Kidney (tissue), 13 donors: ENCODE measurements at regions not wholly inside any gene's neighbourhood (a gene's known extent, or its start where the extent isn't known, plus 50 kb on each side); places are given as distances from the start of the nearest gene placed in this dataset.

Experiments used
- DNase-seq, 5 donors: peaks; one replicate each; pipeline ENCODE4 v3.0.0-alpha.2; 2013 to 2020
- FAIRE-seq: peaks from 2 replicates; lab custom pipeline; 2012; peaks lifted over from hg19 to GRCh38; lab: Jason Lieb, UNC
- H3K27ac ChIP-seq, 2 donors: one replicate each; pipeline ENCODE4 v1.7.0; 2013; ENCODE audit warnings: low read depth in 2 of 2, low read length in 2 of 2, inconsistent platforms in 1 of 2
- H3K27me3 ChIP-seq: one replicate; pipeline ENCODE4 v1.7.1; 2013; ENCODE audit warnings: low read length, inconsistent platforms; ENCODE audit not compliant: control insufficient read depth, insufficient read depth
- H3K36me3 ChIP-seq, 3 donors: one replicate each; pipeline versions ENCODE4 v1.7.0 to v1.7.1; 2013; ENCODE audit warnings: low read length in 3 of 3, control low read depth in 1 of 3, inconsistent platforms in 1 of 3; ENCODE audit not compliant: insufficient read depth in 3 of 3, control insufficient read depth in 2 of 3
- H3K4me1 ChIP-seq, 3 donors: one replicate each; pipeline versions ENCODE4 v1.7.0 to v1.7.1; 2013; ENCODE audit warnings: low read length in 3 of 3, inconsistent platforms in 1 of 3, low read depth in 1 of 3; ENCODE audit not compliant: control insufficient read depth in 2 of 3, insufficient read depth in 2 of 3
- H3K4me3 ChIP-seq, 3 donors: one replicate each; pipeline versions ENCODE4 v1.7.0 to v1.8.1; 2013; ENCODE audit warnings: low read length in 3 of 3, control low read depth in 1 of 3, inconsistent platforms in 1 of 3
- H3K9ac ChIP-seq, 3 donors: one replicate each; pipeline versions ENCODE4 v1.7.0 to v1.7.1; 2013; ENCODE audit warnings: low read length in 3 of 3, control low read depth in 1 of 3, inconsistent platforms in 1 of 3
- H3K9me3 ChIP-seq, 3 donors: one replicate each; pipeline versions ENCODE4 v1.7.0 to v1.7.1; 2013; ENCODE audit warnings: low read length in 3 of 3, control low read depth in 1 of 3, inconsistent platforms in 1 of 3; ENCODE audit not compliant: control insufficient read depth in 2 of 3, insufficient read depth in 1 of 3
- intact Hi-C: fragments of 100-400 bp; cut with DNase I; formaldehyde crosslinking; loops from one replicate; pipeline ENCODE4 v1.11.1; 2022
- TF ChIP-seq, protein P1 (sequence below): IDR thresholded peaks from 3 replicates; pipeline ENCODE4 v1.5.1; 2012; ENCODE audit warnings: mild to moderate bottlenecking, moderate library complexity, borderline replicate concordance; ENCODE audit not compliant: insufficient read depth; ENCODE audit errors: extremely low read depth
- donor health status: control.
- donor health status: control.
- donor health status: control.
- donor health status: control.
- donor health status: control.
- donor health status: DM: yes; HTN: yes; CAD: no.
- donor health status: Normal renal cell carcinoma (clear cell type).

- Histone ChIP-seq H3K4me3 (no peak overlapping the region), H3K27ac (no peak overlapping the region), H3K36me3 (no peaks in the 10 kb centered on the region), H3K9me3 (no peaks in the 10 kb centered on the region), H3K4me1 (no peaks in the 10 kb centered on the region), H3K27me3 (no peaks in the 10 kb centered on the region), H3K9ac (no peak overlapping the region)
- DNase-seq (no peak), FAIRE-seq (no peak)
- intact Hi-C loops, result no loop called here
- TF ChIP-seq, protein P1, sequence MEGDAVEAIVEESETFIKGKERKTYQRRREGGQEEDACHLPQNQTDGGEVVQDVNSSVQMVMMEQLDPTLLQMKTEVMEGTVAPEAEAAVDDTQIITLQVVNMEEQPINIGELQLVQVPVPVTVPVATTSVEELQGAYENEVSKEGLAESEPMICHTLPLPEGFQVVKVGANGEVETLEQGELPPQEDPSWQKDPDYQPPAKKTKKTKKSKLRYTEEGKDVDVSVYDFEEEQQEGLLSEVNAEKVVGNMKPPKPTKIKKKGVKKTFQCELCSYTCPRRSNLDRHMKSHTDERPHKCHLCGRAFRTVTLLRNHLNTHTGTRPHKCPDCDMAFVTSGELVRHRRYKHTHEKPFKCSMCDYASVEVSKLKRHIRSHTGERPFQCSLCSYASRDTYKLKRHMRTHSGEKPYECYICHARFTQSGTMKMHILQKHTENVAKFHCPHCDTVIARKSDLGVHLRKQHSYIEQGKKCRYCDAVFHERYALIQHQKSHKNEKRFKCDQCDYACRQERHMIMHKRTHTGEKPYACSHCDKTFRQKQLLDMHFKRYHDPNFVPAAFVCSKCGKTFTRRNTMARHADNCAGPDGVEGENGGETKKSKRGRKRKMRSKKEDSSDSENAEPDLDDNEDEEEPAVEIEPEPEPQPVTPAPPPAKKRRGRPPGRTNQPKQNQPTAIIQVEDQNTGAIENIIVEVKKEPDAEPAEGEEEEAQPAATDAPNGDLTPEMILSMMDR, result no peak
Observed at GRCh38 chr2:173539615-173540014, 184.9 kb downstream of the CDCA7 start.

GRCh38 chr2:173544641-173545363 is 190.1 kb downstream of the CDCA7 start:
- peak in 2 of 5 donors; percentile 59 to 61 for DNase-seq
- TF ChIP-seq, protein P1, result no peak

DNA sequence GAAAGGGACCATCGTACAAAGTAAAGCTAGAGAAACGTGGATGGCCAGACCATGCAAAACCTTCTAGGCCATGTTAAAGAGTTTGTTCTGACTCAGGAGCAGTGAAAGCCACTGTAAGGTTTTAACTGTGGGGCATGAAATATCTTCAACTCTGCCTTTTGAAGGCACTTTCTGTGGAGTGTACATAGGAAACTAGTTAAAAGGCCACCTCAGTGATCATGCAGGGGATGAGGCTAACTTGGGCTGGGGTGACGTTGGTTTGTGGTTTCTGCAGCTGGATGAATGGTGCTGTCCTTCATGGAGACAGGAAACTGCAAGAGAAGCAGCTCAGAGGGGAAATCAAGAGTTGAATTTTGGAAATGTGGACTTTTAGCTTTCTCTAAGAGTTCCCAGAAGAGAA is 190.7 kb downstream of the CDCA7 start:
- H3K36me3 ChIP-seq, result no peaks in the 10 kb centered on the region
- H3K27ac ChIP-seq, result peak overlapping the region in 1 of 2 donors; percentile 63
- H3K4me1 ChIP-seq, result peaks cover 2 to 16% (median 5%) of the 10 kb centered on the region in 3 donors
- FAIRE-seq (no peak), DNase-seq (no peak)
- no peak overlapping the region for H3K4me3 ChIP-seq
- no peaks in the 10 kb centered on the region for H3K9me3 ChIP-seq
- TF ChIP-seq, protein P1, result no peak
- no peaks in the 10 kb centered on the region for H3K27me3 ChIP-seq
- intact Hi-C loops, result no loop called here
- H3K9ac ChIP-seq, result no peak overlapping the region

More at GRCh38 chr2:173544641-173545363, 190.1 kb downstream of the CDCA7 start:
- Histone ChIP-seq H3K4me3 (no peak overlapping the region), H3K9me3 (no peaks in the 10 kb centered on the region), H3K9ac (no peak overlapping the region), H3K27me3 (no peaks in the 10 kb centered on the region), H3K36me3 (no peaks in the 10 kb centered on the region), H3K27ac (peak overlapping the region in 1 of 2 donors; percentile 63), H3K4me1 (peaks cover 2 to 16% (median 5%) of the 10 kb centered on the region in 3 donors)
- FAIRE-seq, result peak; percentile 87
- intact Hi-C loops, result no loop called here

DNA sequence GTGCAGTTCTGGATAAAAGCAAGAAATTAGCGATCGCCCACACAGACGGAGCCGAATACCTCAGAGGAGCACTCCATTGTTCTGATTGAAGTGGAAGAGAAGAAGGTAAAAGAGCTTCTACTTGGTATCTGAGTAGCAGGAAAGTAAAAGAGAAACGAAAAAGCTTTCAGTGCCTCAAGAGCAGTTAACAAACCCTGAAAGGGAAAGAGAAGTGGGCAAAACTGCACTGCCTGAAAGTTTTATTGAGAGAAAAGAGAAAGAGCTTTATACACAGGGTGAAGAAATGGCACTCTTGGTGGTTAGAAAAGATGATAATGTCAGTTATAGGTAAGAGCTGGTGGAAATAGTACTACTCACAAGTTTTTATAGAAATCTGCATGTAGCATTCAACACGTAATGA is 192.8 kb downstream of the CDCA7 start:
- intact Hi-C loops, result no loop called here
- TF ChIP-seq, protein P1, result no peak
- no peak for DNase-seq
- Histone ChIP-seq H3K36me3 (no peaks in the 10 kb centered on the region), H3K9me3 (no peaks in the 10 kb centered on the region), H3K9ac (no peak overlapping the region), H3K4me3 (no peak overlapping the region), H3K4me1 (peaks cover 2 to 16% (median 5%) of the 10 kb centered on the region in 3 donors), H3K27ac (no peak overlapping the region), H3K27me3 (no peaks in the 10 kb centered on the region)
- FAIRE-seq, result no peak
